C4-2B (cell line): ENCODE measurements at regions not wholly inside any gene's neighbourhood (a gene's known extent, or its start where the extent isn't known, plus 50 kb on each side); places are given as distances from the start of the nearest gene placed in this dataset.

Source experiments
- CTCF ChIP-seq: fragments of 450-650 bp; conservative IDR thresholded peaks from 2 replicates; pipeline ENCODE4 v1.5.1; 2017; ENCODE audit warnings: mild to moderate bottlenecking
- ZFX ChIP-seq: fragments of 450-650 bp; IDR thresholded peaks from 2 replicates; pipeline ENCODE4 v1.6.1; 2017

- TF ChIP-seq CTCF (no peak), ZFX (no peak)
These were observed 102.1 kb downstream of the CRPPA start for GRCh38 chr7:16318989-16319915.
